Stomach (tissue), 4 donors: ENCODE measurements at regions not wholly inside any gene's neighbourhood (a gene's known extent, or its start where the extent isn't known, plus 50 kb on each side); places are given as distances from the start of the nearest gene placed in this dataset.

Source experiments
- POLR2A ChIP-seq, 4 donors: fragments of 450-650 bp; IDR thresholded peaks; one replicate each; pipeline ENCODE4 v1.6.1; 2016; ENCODE audit warnings: antibody characterized with exemption in 4 of 4, control low read depth in 2 of 4, mild to moderate bottlenecking in 1 of 4, moderate library complexity in 1 of 4
- POLR2AphosphoS5 ChIP-seq, 3 donors: sonication (generic); formaldehyde crosslinking; IDR thresholded peaks; one replicate each; pipeline ENCODE4 v1.6.1; 2016; ENCODE audit warnings: antibody characterized with exemption in 3 of 3
- TF ChIP-seq, protein P1 (sequence below), 7 experiments: fragments of 450-650 bp in 4 of 7; fragments of 200-600 bp in 3 of 7; sonication (generic) in 3 of 7; IDR thresholded peaks; one replicate each; pipeline ENCODE4 v1.5.1; 2016 to 2019; ENCODE audit warnings: antibody characterized with exemption in 7 of 7, control low read depth in 2 of 7, mild to moderate bottlenecking in 1 of 7

DNA sequence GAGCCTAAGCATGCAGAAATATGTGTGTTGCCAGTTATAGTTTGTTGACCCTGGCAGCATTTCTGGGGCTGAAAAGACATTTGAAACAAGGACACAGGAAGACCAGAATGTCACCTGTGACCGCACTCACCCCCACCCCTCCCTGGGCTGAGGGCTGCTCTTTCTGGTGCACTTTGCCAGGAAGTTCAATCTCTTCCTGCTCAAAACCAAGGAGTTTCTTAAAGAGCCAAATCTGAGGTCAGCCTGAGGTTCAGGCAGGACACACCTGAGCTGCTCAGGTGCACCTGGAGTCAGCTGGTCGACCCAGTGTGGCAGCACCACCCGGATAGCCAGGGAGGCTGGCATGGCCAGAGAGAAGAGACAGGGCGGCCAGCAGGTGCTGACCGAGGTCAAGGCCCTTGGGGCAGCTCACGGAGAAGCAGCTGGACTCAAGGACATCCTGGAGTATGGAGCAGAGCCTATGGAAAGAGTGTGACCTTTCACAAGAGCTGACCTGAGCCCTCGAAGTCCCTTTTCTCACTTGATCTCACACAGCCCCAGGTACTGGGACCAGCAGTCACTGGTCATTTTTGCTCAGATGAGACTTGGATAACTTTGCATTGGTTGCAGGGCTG lies 376.9 kb upstream of the IRX4 start:
- TF ChIP-seq, protein P1, sequence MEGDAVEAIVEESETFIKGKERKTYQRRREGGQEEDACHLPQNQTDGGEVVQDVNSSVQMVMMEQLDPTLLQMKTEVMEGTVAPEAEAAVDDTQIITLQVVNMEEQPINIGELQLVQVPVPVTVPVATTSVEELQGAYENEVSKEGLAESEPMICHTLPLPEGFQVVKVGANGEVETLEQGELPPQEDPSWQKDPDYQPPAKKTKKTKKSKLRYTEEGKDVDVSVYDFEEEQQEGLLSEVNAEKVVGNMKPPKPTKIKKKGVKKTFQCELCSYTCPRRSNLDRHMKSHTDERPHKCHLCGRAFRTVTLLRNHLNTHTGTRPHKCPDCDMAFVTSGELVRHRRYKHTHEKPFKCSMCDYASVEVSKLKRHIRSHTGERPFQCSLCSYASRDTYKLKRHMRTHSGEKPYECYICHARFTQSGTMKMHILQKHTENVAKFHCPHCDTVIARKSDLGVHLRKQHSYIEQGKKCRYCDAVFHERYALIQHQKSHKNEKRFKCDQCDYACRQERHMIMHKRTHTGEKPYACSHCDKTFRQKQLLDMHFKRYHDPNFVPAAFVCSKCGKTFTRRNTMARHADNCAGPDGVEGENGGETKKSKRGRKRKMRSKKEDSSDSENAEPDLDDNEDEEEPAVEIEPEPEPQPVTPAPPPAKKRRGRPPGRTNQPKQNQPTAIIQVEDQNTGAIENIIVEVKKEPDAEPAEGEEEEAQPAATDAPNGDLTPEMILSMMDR (IDR thresholded peaks at IDR 0.05), result no peak
- TF ChIP-seq POLR2AphosphoS5 (IDR thresholded peaks at IDR 0.05) (no peak), POLR2A (IDR thresholded peaks at IDR 0.05) (no peak)
